ENCODE measurements at regions not wholly inside any gene's neighbourhood (a gene's known extent, or its start where the extent isn't known, plus 50 kb on each side); places are given as distances from the start of the nearest gene placed in this dataset.
"Not testable (repeated sequence)": the region's sequence is repeated elsewhere in the genome, so short reads cannot be mapped to it uniquely, and the experiment has no call there.

GRCh38 chr14:51369814-51370213 lies 129.8 kb downstream of the TMX1 start:
- Histone ChIP-seq H3K9me3 (ENCODE audit: low read length) (no peaks in the 10 kb centered on the region), H3K36me3 (ENCODE audit: insufficient read depth, low read length) (no peaks in the 10 kb centered on the region), H4K20me1 (ENCODE audit: insufficient read depth) (no peaks in the 10 kb centered on the region), H3F3A (ENCODE audit: insufficient read depth, low read length, poor library complexity, severe bottlenecking) (no peaks in the 10 kb centered on the region), H3K27ac (ENCODE audit: low read length) (no peak overlapping the region), H3K4me3 (ENCODE audit: low read length) (no peak overlapping the region), H3K27me3 (ENCODE audit: insufficient read depth, low read depth, low read length) (no peaks in the 10 kb centered on the region), H2AFZ (ENCODE audit: low read depth, low read length) (no peak overlapping the region), H3K9me2 (ENCODE audit: insufficient read depth, low read length) (no peaks in the 10 kb centered on the region), H3K4me2 (ENCODE audit: low read length) (no peak overlapping the region), H3K79me2 (replicated peaks; ENCODE audit: insufficient read depth, low read length) (no peaks in the 10 kb centered on the region), H3K9ac (ENCODE audit: low read length) (no peak overlapping the region)
- TF ChIP-seq POLR2AphosphoS5 (IDR thresholded peaks at IDR 0.05) (no peak), MXI1 (conservative IDR thresholded peaks at IDR 0.05; ENCODE audit: poor library complexity, severe bottlenecking) (no peak), REST (IDR thresholded peaks at IDR 0.05; ENCODE audit: borderline replicate concordance) (no peak), SMC3 (conservative IDR thresholded peaks at IDR 0.05; ENCODE audit: poor library complexity) (no peak), CTCF (IDR thresholded peaks at IDR 0.05; ENCODE audit: poor library complexity, severe bottlenecking) (no peak), EP300 (conservative IDR thresholded peaks at IDR 0.05; ENCODE audit: poor library complexity, severe bottlenecking) (no peak), EZH2 (IDR thresholded peaks at IDR 0.05; ENCODE audit: borderline replicate concordance, insufficient read depth, low read length, poor library complexity, severe bottlenecking) (no peak), RAD21 (conservative IDR thresholded peaks at IDR 0.05) (no peak), TAF1 (IDR thresholded peaks at IDR 0.05; ENCODE audit: low read depth) (no peak)

GRCh38 chr14:51370758-51371386 lies 130.8 kb downstream of the TMX1 start:
- H3K9ac ChIP-seq (ENCODE audit: low read length), result no peak overlapping the region
- H3K4me3 ChIP-seq (ENCODE audit: low read length), result no peak overlapping the region
- no peak overlapping the region for H2AFZ ChIP-seq (ENCODE audit: low read depth, low read length)
- no peak overlapping the region for H3K4me2 ChIP-seq (ENCODE audit: low read length)
- no peaks in the 10 kb centered on the region for H3K9me2 ChIP-seq (ENCODE audit: insufficient read depth, low read length)
- TF ChIP-seq TAF1 (IDR thresholded peaks at IDR 0.05; ENCODE audit: low read depth) (no peak), MXI1 (conservative IDR thresholded peaks at IDR 0.05; ENCODE audit: poor library complexity, severe bottlenecking) (no peak), SMC3 (conservative IDR thresholded peaks at IDR 0.05; ENCODE audit: poor library complexity) (no peak), REST (IDR thresholded peaks at IDR 0.05; ENCODE audit: borderline replicate concordance) (no peak), RAD21 (conservative IDR thresholded peaks at IDR 0.05) (no peak), EZH2 (IDR thresholded peaks at IDR 0.05; ENCODE audit: borderline replicate concordance, insufficient read depth, low read length, poor library complexity, severe bottlenecking) (no peak), CTCF (IDR thresholded peaks at IDR 0.05; ENCODE audit: poor library complexity, severe bottlenecking) (no peak), EP300 (conservative IDR thresholded peaks at IDR 0.05; ENCODE audit: poor library complexity, severe bottlenecking) (no peak), POLR2AphosphoS5 (IDR thresholded peaks at IDR 0.05) (no peak)
- H3K79me2 ChIP-seq (replicated peaks; ENCODE audit: insufficient read depth, low read length), result no peaks in the 10 kb centered on the region
- no peaks in the 10 kb centered on the region for H3K36me3 ChIP-seq (ENCODE audit: insufficient read depth, low read length)
- no peaks in the 10 kb centered on the region for H3K27me3 ChIP-seq (ENCODE audit: insufficient read depth, low read depth, low read length)
- H3F3A ChIP-seq (ENCODE audit: insufficient read depth, low read length, poor library complexity, severe bottlenecking), result no peaks in the 10 kb centered on the region
- H3K9me3 ChIP-seq (ENCODE audit: low read length), result no peaks in the 10 kb centered on the region
- H3K27ac ChIP-seq (ENCODE audit: low read length), result no peak overlapping the region
- no peaks in the 10 kb centered on the region for H4K20me1 ChIP-seq (ENCODE audit: insufficient read depth)

- H3K4me3 ChIP-seq (ENCODE audit: low read length); H4K20me1 ChIP-seq (ENCODE audit: insufficient read depth); H3K27me3 ChIP-seq (ENCODE audit: insufficient read depth, low read depth, low read length); H3K36me3 ChIP-seq (ENCODE audit: insufficient read depth, low read length); H3K79me2 ChIP-seq (replicated peaks; ENCODE audit: insufficient read depth, low read length); H3K9me2 ChIP-seq (ENCODE audit: insufficient read depth, low read length); H3F3A ChIP-seq (ENCODE audit: insufficient read depth, low read length, poor library complexity, severe bottlenecking); H3K4me2 ChIP-seq (ENCODE audit: low read length); H3K9me3 ChIP-seq (ENCODE audit: low read length); H3K27ac ChIP-seq (ENCODE audit: low read length); H3K9ac ChIP-seq (ENCODE audit: low read length); H2AFZ ChIP-seq (ENCODE audit: low read depth, low read length): not testable (repeated sequence)
Observed at GRCh38 chr14:51377186-51377585, 137.1 kb downstream of the TMX1 start.
